ENCODE measurements at regions not wholly inside any gene's neighbourhood (a gene's known extent, or its start where the extent isn't known, plus 50 kb on each side); places are given as distances from the start of the nearest gene placed in this dataset.
"Not testable (repeated sequence)": the region's sequence is repeated elsewhere in the genome, so short reads cannot be mapped to it uniquely, and the experiment has no call there.

GRCh38 chr20:47978428-47979120 lies 193.3 kb upstream of the SULF2 start:
- TF ChIP-seq ZNF274 (IDR thresholded peaks at IDR 0.05; ENCODE audit: low read depth, low read length); SUZ12 (IDR thresholded peaks at IDR 0.05; ENCODE audit: extremely low read depth, insufficient read depth, insufficient read length); YY1 (IDR thresholded peaks at IDR 0.05; ENCODE audit: insufficient read depth, insufficient read length): not testable (repeated sequence)
